HG03175 (cell line): ENCODE measurements at regions not wholly inside any gene's neighbourhood (a gene's known extent, or its start where the extent isn't known, plus 50 kb on each side); places are given as distances from the start of the nearest gene placed in this dataset.

ENCODE experiments used
- ATAC-seq: cut with Tn5 transposase; IDR thresholded peaks from one replicate; pipeline ENCODE4 v1.9.1; 2021; ENCODE audit warnings: mild to moderate bottlenecking, moderate library complexity; ENCODE audit not compliant: unreplicated experiment

DNA sequence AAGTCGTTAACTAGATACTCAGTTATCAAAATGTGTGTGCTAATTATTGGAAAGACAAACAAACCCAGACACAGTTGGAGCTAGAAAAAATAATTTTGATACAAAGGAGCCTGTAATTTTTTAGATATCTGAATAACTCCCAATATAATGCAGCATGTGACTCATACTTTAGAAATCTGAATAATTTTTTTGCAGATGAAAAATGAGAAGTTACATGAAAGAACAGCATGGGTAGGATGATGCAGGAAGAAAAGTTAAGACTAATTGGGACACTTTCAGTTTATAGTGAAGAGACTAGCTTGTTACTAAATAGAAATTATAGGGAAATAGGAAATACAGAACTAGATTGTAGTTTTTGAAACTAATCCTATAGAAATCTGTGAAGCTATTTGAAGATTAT, 945.8 kb downstream of the CBLN2 start:
- no peak for ATAC-seq

DNA sequence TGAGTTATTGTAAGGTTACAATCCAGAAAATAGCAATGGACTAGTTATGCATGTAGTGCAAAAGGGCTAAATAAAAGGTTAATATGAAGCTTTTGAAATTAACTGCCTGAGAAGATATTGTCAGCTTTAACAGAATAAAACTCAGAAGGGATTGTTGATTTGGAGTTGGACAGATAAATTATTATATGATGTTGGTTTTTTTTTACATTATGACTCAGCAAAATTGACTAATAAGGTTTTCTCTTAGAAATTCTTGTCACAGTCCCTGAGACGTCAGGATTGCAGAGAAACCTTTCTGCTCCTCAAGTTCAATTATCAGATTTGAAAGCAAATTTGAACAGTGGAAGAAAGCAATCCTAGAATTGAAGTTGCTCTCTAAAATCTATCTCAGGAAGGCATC, 946.9 kb downstream of the CBLN2 start:
- ATAC-seq, result no peak

DNA sequence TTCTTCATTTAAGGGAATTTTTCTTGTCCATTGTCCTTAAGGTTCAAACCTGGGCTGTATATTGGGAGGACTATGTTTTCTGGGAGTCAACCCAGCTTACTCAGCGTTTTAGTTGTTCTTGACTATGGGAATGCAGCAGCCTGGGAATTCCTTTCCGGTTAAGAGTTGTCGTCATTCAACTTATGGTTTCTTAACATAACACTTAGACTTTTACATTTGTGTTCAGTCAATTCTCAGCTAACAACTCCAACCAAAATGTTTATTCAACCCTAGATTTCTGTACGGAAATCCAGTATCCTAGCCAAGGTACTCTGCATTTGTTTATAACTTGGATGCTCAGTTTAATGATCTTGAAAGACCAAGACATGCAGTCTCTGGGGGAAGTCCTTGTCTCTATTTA, 960.9 kb downstream of the CBLN2 start:
- no peak for ATAC-seq

DNA sequence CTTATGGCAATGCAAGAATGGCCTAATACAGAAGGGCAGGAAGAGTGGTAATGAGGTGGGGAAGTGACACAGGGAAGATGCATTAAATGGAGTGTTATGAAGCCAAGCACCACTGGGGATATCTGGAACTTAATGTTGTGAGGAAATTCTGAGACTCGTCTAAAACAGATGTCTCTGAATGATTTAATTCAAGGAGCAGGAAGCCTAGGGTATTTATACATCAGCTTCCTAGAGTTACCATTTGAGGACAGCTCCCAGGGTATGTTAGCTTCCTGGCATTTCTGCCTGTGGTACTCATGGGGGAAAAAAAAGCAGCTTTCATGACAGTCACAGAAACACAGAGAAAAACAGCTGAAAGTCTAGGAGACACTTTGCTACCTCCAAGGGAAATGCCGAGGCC, 989.5 kb downstream of the CBLN2 start:
- no peak for ATAC-seq

DNA sequence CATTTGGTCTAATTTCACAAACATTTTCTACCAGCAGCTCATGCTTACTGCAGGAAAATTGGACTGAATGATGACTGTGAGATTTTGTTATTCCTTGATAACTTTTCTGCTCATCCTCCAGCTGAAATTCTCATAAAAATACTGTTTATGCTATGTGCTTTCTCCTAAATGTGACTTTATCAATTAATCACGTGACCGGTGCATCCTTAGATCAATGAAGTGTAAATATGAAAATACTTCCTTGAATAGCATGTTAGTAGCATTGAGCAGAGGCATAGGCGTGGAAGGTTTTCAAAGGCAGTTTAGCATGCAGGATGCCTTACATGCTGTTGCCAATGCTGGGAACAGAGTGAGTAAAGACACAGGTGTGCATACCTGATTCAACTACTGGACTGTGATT, 1002.5 kb downstream of the CBLN2 start:
- ATAC-seq, result no peak

DNA sequence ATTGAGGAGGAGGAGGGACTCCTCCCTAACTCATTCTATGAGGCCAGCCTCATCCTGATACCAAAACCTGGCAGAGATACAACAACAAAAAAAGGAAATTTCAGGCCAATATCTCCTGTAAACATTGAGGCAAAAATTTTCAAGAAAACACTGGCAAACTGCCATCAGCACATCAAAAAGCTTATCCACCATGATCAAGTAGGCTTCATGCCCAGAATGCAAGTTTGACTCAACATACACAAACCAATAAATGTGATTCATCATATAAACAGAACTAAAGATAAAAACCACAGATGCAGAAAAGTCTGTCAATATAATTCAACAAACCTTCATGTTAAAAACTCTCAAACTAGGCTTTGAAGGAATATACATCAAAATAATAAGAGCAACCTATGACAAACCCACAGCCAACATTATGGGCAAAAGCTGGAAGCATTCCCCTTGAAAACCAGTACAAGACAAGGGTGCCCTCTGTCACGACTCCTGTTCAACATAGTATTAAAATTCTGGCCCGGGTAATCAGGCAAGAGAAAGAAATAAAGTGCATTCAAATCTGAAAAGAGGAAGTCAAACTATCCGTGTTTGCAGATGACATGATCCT, 1014.3 kb downstream of the CBLN2 start:
- no peak for ATAC-seq

DNA sequence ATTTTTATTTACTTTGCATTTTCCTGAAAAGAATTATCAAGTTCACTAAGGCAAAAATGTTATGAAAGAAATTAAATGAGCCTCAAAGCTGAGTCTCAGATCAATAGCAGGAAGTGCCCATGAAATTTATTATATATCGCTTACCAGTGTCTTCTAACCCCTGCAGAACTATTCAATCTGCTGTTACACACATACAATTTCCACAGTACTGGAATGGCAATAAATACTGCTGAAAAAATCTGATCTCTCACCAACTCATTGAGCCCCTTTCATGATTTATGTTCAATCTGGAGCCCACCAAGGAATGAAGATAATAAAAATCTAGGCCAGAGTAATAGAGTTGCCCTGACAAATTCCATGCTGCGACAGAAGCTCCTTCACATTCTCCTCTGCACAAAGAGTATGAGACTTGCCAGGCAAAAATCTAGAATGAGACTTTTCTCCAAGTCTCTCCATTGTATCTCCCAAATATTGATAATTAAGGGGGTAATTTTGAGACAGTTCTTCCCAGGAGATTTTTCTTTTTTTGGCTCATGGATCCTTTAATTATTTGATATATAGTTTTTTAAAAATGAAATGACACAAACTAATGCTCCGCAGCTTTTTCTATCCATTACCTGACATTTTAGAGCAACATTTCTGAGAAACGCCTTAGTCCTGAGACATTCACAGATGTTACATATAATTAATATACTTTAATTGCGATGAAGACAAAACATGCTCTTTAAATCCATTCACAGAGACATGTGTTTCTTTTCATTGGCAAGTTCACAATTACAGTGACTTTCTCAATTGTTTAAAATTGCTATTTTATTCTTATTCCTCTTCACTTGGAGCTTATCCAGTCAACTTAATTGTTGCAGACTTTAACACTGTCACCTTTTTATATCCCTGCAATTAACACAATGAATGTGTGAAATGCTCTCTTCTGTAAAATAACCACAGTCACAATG, 1020.4 kb downstream of the CBLN2 start:
- ATAC-seq, result no peak

DNA sequence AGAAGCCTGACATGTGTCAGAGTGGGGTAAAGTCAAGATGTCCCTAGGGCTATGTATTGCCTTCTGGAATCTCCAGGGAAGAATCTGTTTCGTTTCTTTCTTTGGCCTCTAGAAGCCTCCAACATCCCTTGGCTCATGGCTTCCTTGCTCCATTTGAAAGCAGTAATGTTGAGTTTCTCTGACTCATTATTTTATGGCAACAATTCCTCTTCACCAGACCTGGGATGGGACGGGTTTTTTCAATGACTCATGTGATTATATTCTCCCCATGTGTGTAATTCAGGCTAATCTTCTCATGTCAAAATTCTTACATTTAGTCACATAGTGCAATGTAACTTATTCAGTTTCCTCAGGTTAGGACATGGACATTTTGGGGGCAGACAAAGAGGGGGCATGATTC, 1038.6 kb downstream of the CBLN2 start:
- no peak for ATAC-seq

DNA sequence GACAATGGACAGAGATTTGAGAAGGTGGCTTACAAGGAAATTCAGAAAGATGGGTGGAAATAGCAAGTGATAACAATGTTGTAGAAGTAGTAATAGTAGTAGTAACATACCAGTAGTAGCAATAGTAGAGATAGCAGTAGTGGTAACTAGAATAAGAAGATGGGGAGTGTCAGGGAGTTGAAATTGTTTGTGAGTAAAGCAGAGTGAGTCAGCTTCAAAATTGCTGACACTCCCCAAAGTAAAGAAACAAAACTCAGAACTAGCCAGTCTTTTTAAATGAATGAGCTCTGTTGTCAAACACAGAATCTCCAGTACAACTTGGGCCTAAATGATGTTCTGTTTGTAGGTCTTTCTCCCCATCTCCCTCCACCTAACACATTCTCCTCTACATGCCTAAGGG, 1040.9 kb downstream of the CBLN2 start:
- ATAC-seq, result no peak

DNA sequence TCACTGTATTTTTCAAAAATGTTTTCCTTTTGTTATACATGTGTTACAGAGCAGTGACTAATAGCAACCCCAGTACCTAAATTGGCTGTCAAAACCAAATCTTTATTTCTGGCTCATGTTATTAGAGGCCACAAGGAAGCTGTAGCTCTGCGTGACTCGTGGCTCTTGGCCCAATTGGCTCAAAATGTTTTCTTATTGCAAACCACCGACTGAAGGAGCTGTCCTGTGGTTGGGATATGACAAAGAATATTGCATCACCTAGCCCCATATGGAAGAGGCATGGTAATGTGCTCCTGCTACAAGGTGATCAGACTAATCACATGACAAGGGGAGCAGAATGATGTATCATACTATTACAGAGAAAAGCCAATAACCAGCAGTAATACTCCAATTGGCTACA, 1058.5 kb downstream of the CBLN2 start:
- no peak for ATAC-seq

DNA sequence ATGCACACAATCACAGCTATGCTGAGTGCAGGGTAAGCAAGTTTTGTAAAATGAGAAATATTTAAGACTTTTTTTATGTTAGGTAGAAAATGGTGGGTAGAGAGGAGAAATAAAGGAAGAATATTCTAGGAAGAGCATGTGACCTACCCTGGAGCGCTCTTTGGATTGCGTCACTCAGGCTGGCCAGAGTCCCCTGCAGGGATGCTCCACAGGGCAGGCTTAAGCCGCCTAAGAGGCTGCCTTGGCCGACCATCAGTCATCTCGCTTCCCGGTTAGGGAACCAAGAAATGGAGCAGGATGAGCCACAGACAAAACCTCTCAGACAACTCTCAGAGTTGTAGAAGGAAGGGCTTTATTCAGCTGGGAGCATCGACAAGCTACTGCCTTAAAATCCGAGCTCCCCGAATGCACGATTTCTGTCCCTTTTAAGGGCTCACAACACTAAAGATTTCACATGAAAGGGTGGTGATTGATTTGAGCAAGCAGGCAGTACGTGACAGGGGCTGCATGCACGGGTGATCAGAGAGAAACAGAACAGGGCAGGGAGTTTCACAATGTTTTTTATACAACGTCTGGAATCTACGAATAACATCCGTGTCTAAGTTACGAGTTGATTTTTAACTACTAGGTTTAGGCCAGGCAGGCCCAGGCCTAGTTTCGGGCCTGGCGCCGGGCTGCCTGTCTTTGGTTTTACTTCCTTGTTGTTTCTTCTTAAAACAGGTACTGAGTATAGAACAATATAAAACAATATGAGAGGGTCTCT, 1072.0 kb downstream of the CBLN2 start:
- ATAC-seq, result no peak

DNA sequence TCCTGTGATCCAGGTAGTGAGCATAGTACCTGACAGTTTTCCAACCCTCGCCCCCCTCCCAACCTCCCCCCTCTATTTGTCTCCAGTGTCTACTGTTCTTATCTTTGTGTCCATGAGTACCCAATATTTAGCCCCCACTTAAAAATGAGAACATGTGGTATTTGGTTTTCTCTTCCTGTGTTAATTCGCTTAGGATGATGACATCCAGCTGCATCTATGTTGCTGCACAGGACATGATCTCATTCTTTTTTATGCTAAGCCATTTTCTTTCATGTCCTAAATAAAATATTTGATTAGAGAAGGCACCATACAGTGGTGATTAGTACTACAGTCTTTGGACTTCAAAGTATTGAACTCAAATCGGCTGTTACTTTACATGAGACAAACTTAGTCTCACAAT, 1087.9 kb downstream of the CBLN2 start:
- no peak for ATAC-seq

DNA sequence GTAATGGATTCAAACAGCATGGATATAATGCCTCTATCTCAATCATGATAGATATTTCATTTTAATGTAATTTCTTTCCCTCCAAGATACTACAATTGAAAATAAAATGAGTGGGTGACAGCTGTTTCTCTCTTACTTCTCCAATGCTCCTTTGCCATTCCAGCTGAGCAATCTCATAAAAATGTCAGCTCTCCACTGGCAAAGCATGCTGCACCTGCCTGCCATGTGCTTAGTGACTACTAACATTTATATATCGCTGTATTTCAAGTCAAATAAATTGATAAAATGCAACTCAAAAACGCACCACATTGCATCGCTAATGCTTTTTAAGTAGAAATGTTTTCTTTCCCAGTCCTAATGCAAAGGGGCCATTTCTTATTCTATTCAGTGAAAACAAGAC, 1093.9 kb downstream of the CBLN2 start:
- no peak for ATAC-seq

DNA sequence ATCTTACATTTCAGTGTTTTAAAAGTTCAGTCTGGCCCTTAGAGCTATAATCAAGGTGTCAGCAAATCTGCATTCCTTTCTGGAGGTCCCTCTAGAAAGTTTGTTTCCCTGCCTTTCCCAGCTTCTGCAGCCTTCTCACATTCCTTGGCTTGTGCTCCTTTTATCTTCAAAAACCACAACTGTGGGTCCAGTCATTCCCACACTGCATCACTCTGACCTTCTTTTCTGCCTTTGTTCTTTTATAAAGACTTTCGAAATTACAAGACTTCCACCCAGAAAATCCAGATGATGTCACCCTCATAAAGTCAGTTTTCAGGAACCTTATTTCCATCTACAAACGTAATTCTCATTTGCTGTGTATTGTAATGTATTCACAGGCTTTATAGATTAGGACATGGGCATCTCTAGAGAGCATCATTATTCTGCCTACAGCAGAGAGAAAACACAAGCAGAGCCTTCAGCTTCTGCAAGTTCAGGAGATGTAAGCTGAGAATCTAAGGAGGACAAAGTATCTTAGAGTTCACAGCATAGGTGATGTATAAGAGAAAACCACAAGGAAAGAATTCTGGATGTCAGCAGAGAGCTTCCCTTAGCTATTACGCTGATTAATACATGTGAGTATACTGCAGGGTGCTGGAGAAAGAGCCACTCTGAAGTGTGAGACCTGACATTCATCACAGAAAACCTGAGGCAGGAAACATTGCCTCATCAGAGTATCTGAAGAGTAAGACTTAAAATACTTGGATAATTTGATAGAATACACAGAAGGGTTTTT, 1100.2 kb downstream of the CBLN2 start:
- no peak for ATAC-seq

DNA sequence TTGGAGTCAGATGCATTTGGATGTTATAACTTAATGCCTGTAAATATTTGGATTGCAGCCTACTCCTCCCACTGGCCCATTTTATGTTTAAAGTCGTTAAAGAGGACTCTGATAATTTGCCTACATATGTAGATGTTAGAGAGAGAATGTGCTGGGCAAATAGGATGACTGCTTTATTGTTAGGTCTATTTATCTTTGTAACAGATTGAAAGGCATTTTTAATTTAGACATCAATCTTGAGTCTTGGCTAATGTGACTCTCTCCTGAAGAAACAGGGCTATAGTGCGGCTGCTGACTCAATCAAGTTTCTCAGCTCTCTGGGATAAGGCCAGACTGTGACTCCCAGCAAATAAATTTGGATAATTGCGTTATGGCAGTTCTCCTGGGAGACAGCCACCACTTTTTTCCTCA, 1101.4 kb downstream of the CBLN2 start:
- ATAC-seq, result no peak

DNA sequence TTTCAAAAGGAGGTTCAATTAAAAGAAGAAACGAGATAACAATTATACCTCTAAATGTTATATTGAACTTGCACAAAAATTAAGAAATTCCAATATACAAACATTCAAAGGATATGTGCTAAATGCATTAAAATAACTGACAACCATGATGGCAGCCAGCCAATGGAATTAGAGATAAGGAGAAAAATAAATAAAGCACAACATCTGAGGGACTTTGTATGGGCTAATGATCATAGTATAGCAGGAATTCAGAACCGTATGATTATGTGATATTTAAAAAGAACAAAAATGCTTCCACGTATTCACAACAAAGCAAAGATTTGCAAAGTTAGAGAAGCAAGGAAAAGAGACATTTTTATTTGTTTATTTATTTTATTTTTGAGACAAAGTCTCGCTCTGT, 1103.0 kb downstream of the CBLN2 start:
- ATAC-seq, result no peak

DNA sequence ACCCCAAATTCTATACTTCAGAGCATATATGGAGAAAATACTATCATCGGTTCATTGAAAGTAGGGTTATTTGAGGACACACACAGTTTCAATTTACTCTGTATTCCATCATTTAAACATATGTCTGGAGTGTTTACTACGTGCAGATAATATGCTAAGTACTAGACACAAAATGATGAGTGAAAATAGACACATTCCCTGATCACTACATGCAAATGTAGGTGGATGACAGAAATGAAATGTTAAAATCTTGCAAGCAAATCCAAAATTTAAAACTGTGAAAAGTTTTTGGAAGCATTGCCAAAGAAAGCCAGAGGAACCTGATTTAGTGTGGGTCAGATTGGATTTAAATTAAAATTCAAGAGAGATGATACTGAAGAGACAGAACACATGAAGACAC, 1106.6 kb downstream of the CBLN2 start:
- ATAC-seq, result no peak

DNA sequence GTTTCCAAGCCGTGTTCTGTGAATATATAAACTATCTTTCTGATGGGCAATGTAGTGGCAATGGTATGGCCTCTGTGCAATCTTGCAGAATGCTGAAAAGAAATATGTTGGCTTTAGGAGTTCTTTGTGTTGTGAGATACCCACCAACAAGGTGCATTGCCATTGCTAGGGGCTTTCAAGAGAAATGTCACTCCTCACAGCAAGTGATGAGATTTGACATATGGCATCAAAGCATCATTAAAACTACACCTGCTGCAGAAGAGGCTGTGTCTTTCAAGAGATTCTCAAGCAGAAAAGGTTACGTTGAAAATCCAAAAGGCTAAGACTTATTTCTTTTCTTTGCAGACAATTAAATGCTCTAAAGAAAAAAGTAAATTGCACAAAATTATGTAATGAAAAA, 1110.8 kb downstream of the CBLN2 start:
- ATAC-seq, result no peak

DNA sequence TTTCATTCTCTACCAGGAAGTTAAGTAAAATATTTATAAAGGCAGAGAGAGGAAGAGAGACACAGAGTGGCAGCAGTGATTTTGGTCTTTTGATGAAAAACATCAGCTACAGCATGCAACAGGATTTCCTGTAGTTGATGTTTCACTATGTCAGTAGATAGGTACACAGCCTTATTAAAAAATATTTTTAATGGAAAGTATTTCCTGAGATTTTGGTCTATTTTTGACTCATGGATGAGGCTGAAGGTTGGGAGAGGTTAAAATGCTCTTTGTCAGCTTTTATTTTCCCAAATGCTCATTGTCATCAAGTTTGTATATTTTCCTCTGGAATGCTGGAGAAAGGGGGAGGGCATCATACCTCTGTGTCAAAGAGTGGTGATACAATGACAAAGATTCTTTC, 1112.5 kb downstream of the CBLN2 start:
- ATAC-seq, result no peak

DNA sequence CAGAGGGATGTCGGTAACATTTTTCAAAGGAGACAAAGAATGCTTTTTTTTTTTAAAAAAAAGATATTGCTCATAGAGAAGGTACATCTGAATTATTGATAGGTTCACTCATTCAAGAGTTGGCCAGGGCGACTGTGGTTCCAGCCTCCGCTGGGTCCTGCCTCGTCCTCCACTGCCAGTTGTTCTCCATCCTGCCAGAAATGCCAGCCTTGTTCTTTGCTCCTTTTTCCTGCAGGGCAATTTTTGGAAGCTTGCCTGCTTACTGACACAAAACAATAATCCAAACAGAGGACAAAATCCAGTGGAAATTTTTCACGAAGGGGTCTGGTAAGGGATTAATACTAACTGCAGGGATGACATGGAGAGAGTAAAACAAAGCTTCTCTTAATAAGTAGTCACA, 1113.0 kb downstream of the CBLN2 start:
- ATAC-seq, result no peak

DNA sequence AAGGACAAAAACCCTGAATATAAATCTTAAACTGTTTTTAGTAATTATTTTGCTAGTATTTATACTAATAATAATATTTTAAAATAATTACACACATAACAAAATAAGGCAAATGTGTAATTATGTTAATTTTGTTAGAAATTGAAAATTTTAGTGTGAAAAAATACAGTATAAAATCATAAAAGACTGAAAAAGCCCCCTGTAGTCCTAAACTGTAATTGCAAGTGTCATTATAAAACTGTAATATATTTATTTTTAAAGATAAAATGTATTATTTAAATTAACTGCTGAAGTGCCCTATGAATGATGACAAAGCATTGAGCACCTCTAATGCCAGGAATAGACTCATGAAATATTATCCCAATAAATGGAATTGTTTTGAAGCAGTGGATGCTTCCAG, 1117.7 kb downstream of the CBLN2 start:
- ATAC-seq, result no peak
